Suprapubic skin (tissue), 4 donors: ENCODE measurements at regions not wholly inside any gene's neighbourhood (a gene's known extent, or its start where the extent isn't known, plus 50 kb on each side); places are given as distances from the start of the nearest gene placed in this dataset.

ENCODE experiments used
- CTCF ChIP-seq, 2 donors: fragments of 200-600 bp in 1 of 2; fragments of 450-650 bp in 1 of 2; sonication (generic) in 1 of 2; IDR thresholded peaks; one replicate each; pipeline ENCODE4 v1.5.1; 2016 to 2019; ENCODE audit warnings: antibody characterized with exemption in 2 of 2, mild to moderate bottlenecking in 1 of 2, moderate library complexity in 1 of 2
- EP300 ChIP-seq: sonication (generic); formaldehyde crosslinking; IDR thresholded peaks from one replicate; pipeline ENCODE4 v1.6.1; 2017; ENCODE audit warnings: antibody characterized with exemption
- POLR2A ChIP-seq, 2 donors: fragments of 450-650 bp; IDR thresholded peaks; one replicate each; pipeline ENCODE4 v1.6.1; 2017; ENCODE audit warnings: antibody characterized with exemption in 2 of 2, mild to moderate bottlenecking in 2 of 2, moderate library complexity in 2 of 2
- POLR2AphosphoS5 ChIP-seq, 3 donors: sonication (generic); formaldehyde crosslinking; IDR thresholded peaks; one replicate each; pipeline ENCODE4 v1.6.1; 2017; ENCODE audit warnings: antibody characterized with exemption in 3 of 3

- TF ChIP-seq POLR2A (IDR thresholded peaks at IDR 0.05), result no peak
- no peak for TF ChIP-seq CTCF (IDR thresholded peaks at IDR 0.05)
- TF ChIP-seq EP300, result no peak
- TF ChIP-seq POLR2AphosphoS5 (IDR thresholded peaks at IDR 0.05), result no peak
Observed at GRCh38 chr19:28534766-28535351, 678.1 kb downstream of the UQCRFS1 start.
